ENCODE measurements at regions not wholly inside any gene's neighbourhood (a gene's known extent, or its start where the extent isn't known, plus 50 kb on each side); places are given as distances from the start of the nearest gene placed in this dataset.

GRCh38 chr11:86126862-86127261, 58.0 kb upstream of the PICALM start:
- Histone ChIP-seq H3K36me3 (ENCODE audit: control insufficient read depth, low read depth, low read length) (no peaks in the 10 kb centered on the region), H3K9me3 (ENCODE audit: control insufficient read depth, low read depth, low read length) (no peaks in the 10 kb centered on the region)

GRCh38 chr11:86124251-86125233, 55.7 kb upstream of the PICALM start:
- no peak overlapping the region for H3K9ac ChIP-seq (ENCODE audit: low read length)
- no peaks in the 10 kb centered on the region for H3K4me1 ChIP-seq (ENCODE audit: control insufficient read depth, low read depth, low read length)
- H3K27me3 ChIP-seq (ENCODE audit: control insufficient read depth, insufficient read depth, low read length) = no peaks in the 10 kb centered on the region
- no peak overlapping the region for H3K4me3 ChIP-seq (ENCODE audit: low read length)
- no peaks in the 10 kb centered on the region for H3K36me3 ChIP-seq (ENCODE audit: control insufficient read depth, low read depth, low read length)
- no peaks in the 10 kb centered on the region for H3K9me3 ChIP-seq (ENCODE audit: control insufficient read depth, low read depth, low read length)
- H3K27ac ChIP-seq (ENCODE audit: low read length) = no peak overlapping the region

More at GRCh38 chr11:86126862-86127261, 58.0 kb upstream of the PICALM start:
- Histone ChIP-seq H3K4me1 (ENCODE audit: control insufficient read depth, low read depth, low read length) (no peaks in the 10 kb centered on the region), H3K27ac (ENCODE audit: low read length) (no peak overlapping the region), H3K4me3 (ENCODE audit: low read length) (no peak overlapping the region), H3K9ac (ENCODE audit: low read length) (no peak overlapping the region), H3K27me3 (ENCODE audit: control insufficient read depth, insufficient read depth, low read length) (no peaks in the 10 kb centered on the region)

GRCh38 chr11:86122773-86123172, 53.9 kb upstream of the PICALM start:
- Histone ChIP-seq H3K27me3 (ENCODE audit: control insufficient read depth, insufficient read depth, low read length) (no peaks in the 10 kb centered on the region), H3K36me3 (ENCODE audit: control insufficient read depth, low read depth, low read length) (no peaks in the 10 kb centered on the region), H3K4me3 (ENCODE audit: low read length) (no peak overlapping the region), H3K9ac (ENCODE audit: low read length) (no peak overlapping the region), H3K4me1 (ENCODE audit: control insufficient read depth, low read depth, low read length) (no peaks in the 10 kb centered on the region), H3K27ac (ENCODE audit: low read length) (no peak overlapping the region), H3K9me3 (ENCODE audit: control insufficient read depth, low read depth, low read length) (no peaks in the 10 kb centered on the region)

- Histone ChIP-seq H3K9me3 (ENCODE audit: control insufficient read depth, low read depth, low read length) (no peaks in the 10 kb centered on the region), H3K4me1 (ENCODE audit: control insufficient read depth, low read depth, low read length) (no peaks in the 10 kb centered on the region)
Observed at GRCh38 chr11:86120807-86121206, 51.9 kb upstream of the PICALM start.

GRCh38 chr11:86119906-86120305, 51.0 kb upstream of the PICALM start:
- Histone ChIP-seq H3K9me3 (ENCODE audit: control insufficient read depth, low read depth, low read length) (no peaks in the 10 kb centered on the region), H3K4me3 (ENCODE audit: low read length) (no peak overlapping the region), H3K27ac (ENCODE audit: low read length) (no peak overlapping the region), H3K4me1 (ENCODE audit: control insufficient read depth, low read depth, low read length) (no peaks in the 10 kb centered on the region), H3K9ac (ENCODE audit: low read length) (no peak overlapping the region), H3K36me3 (ENCODE audit: control insufficient read depth, low read depth, low read length) (no peaks in the 10 kb centered on the region), H3K27me3 (ENCODE audit: control insufficient read depth, insufficient read depth, low read length) (no peaks in the 10 kb centered on the region)

More at GRCh38 chr11:86120807-86121206, 51.9 kb upstream of the PICALM start:
- Histone ChIP-seq H3K27ac (ENCODE audit: low read length) (no peak overlapping the region), H3K27me3 (ENCODE audit: control insufficient read depth, insufficient read depth, low read length) (no peaks in the 10 kb centered on the region), H3K4me3 (ENCODE audit: low read length) (no peak overlapping the region), H3K9ac (ENCODE audit: low read length) (no peak overlapping the region), H3K36me3 (ENCODE audit: control insufficient read depth, low read depth, low read length) (no peaks in the 10 kb centered on the region)

GRCh38 chr11:86119077-86119476, 50.2 kb upstream of the PICALM start:
- Histone ChIP-seq H3K27me3 (ENCODE audit: control insufficient read depth, insufficient read depth, low read length) (no peaks in the 10 kb centered on the region), H3K27ac (ENCODE audit: low read length) (no peak overlapping the region), H3K4me3 (ENCODE audit: low read length) (no peak overlapping the region), H3K4me1 (ENCODE audit: control insufficient read depth, low read depth, low read length) (no peaks in the 10 kb centered on the region), H3K9me3 (ENCODE audit: control insufficient read depth, low read depth, low read length) (no peaks in the 10 kb centered on the region), H3K9ac (ENCODE audit: low read length) (no peak overlapping the region), H3K36me3 (ENCODE audit: control insufficient read depth, low read depth, low read length) (no peaks in the 10 kb centered on the region)
